ENCODE measurements at regions not wholly inside any gene's neighbourhood (a gene's known extent, or its start where the extent isn't known, plus 50 kb on each side); places are given as distances from the start of the nearest gene placed in this dataset.
"Not testable (repeated sequence)": the region's sequence is repeated elsewhere in the genome, so short reads cannot be mapped to it uniquely, and the experiment has no call there.

GRCh38 chr7:150107283-150107682, 215.9 kb upstream of the LRRC61 start:
- not testable (repeated sequence) for DNase-seq (ENCODE audit: low read depth)

DNA sequence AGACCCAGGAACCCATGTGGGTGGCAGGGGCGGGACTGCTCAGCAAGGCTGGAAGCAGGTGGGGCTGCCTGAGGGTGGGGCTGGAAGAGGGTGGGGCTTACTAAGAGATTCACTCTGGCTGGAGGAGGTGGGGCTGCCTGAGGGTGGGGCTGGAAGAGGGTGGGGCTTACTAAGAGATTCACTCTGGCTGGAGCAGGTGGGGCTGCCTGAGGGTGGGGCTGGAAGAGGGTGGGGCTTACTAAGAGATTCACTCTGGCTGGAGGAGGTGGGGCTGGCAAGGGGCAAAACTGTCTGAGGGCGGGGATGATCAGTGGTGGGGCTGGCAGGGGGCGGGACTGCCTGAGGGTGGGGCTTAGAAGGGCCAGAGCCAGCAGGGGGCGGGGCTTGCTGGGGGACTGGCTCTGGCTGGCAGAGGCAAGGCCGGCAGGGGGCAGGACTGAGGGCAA, 212.8 kb upstream of the LRRC61 start:
- DNase-seq (ENCODE audit: low read depth): not testable (repeated sequence)

- not testable (repeated sequence) for DNase-seq (ENCODE audit: low read depth)
These were observed 212.3 kb upstream of the LRRC61 start for GRCh38 chr7:150110882-150111281.

GRCh38 chr7:150111373-150112139, 211.6 kb upstream of the LRRC61 start:
- not testable (repeated sequence) for DNase-seq (ENCODE audit: low read depth)

GRCh38 chr7:150113301-150113700, 209.9 kb upstream of the LRRC61 start:
- not testable (repeated sequence) for DNase-seq (ENCODE audit: low read depth)

- not testable (repeated sequence) for DNase-seq (ENCODE audit: low read depth)
These were observed 208.6 kb upstream of the LRRC61 start for GRCh38 chr7:150114591-150114990.

GRCh38 chr7:150119966-150120365, 203.2 kb upstream of the LRRC61 start:
- DNase-seq (ENCODE audit: low read depth): not testable (repeated sequence)

DNA sequence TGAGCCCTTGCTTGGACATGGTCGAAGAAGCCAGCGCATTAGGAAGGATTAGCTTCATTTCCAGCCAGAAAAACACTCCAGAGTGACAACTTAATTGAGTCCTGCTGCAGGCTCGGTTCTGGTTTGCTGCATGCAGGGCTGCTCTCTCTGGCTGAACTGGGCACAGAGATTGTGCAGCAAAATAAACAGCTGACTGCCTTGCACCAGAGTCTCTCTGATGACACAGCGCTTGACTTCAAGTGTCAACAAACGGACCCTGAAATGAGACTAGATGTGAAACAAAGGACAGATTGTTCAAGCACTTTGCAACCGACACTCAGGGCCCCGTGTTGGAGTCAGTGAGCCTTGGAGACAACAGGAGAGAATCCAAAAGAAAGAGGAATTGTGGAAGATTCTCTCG, 197.3 kb upstream of the LRRC61 start:
- not testable (repeated sequence) for DNase-seq (ENCODE audit: low read depth)

GRCh38 chr7:150134451-150134850, 188.7 kb upstream of the LRRC61 start:
- DNase-seq (ENCODE audit: low read depth): not testable (repeated sequence)

GRCh38 chr7:150135620-150136190, 187.4 kb upstream of the LRRC61 start:
- not testable (repeated sequence) for DNase-seq (ENCODE audit: low read depth)

- not testable (repeated sequence) for DNase-seq (ENCODE audit: low read depth)
These were observed 183.3 kb upstream of the LRRC61 start for GRCh38 chr7:150139840-150140239.

DNA sequence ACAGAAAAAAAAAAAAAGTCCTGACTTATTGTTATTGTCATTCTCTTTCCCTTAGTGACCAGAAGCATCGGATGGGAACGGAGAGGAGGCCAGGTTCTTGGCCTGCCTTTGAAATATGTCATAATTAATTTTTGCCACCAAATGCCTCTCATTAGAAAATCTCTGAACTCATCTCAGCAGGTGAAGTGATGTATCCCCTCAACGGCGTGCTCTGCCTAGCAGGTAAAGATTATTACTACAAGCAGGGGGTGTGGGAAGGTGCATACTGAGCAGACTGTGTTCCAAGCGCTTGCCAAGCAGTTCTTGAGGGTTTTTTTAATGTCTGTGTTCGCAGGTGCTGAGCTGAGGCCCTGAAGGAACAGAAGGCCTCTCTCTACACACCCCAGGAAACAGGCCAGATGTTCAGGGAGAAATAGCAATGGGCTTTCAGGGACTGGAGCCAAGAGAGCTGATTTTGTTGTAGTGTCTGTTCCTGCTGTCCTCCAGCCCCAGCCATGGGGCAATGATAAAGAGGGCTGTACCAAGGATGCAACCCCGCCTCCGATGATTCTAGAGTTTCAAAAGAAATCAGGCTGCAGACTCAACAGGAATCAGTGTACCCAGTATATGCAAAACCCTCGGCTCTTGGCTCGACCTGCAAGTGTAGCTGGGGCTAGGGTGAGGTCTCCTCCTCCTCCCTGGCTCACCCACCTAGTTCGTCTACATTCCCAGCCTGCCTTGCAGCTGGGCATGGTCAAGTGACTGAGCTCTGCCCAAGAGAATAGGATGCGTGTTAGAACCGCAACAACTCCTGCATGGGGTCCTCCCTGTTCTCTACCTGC, 181.4 kb upstream of the LRRC61 start:
- not testable (repeated sequence) for DNase-seq (ENCODE audit: low read depth)

GRCh38 chr7:150146124-150146523, 177.0 kb upstream of the LRRC61 start:
- not testable (repeated sequence) for DNase-seq (ENCODE audit: low read depth)

DNA sequence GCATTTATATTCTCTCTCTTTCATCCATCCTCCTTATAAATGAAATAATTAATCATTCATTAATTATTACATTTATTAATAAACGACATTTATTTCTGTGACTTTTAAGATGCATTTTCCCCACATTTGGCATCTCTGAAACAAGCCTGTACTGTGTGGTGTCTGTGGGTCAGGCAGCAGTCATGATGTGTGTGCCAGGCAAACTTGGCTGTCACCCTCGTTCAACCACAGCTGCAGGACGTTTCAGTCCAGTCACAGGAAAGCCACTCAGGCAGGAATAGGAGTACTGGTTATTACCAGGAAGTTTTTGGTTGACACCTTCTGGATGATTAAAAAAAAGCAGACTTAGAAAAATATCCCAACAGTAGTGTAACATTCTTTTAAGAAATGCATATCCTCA, 175.6 kb upstream of the LRRC61 start:
- not testable (repeated sequence) for DNase-seq (ENCODE audit: low read depth)

- not testable (repeated sequence) for DNase-seq (ENCODE audit: low read depth)
These were observed 167.1 kb upstream of the LRRC61 start for GRCh38 chr7:150156015-150156414.

- not testable (repeated sequence) for DNase-seq (ENCODE audit: low read depth)
These were observed 164.5 kb upstream of the LRRC61 start for GRCh38 chr7:150158696-150159095.

GRCh38 chr7:150169515-150169914, 153.6 kb upstream of the LRRC61 start:
- not testable (repeated sequence) for DNase-seq (ENCODE audit: low read depth)

GRCh38 chr7:150169943-150170490, 153.1 kb upstream of the LRRC61 start:
- DNase-seq (ENCODE audit: low read depth): not testable (repeated sequence)

GRCh38 chr7:150183602-150184001, 139.6 kb upstream of the LRRC61 start:
- DNase-seq (ENCODE audit: low read depth): not testable (repeated sequence)

- not testable (repeated sequence) for DNase-seq (ENCODE audit: low read depth)
These were observed 133.2 kb upstream of the LRRC61 start for GRCh38 chr7:150189963-150190362.

DNA sequence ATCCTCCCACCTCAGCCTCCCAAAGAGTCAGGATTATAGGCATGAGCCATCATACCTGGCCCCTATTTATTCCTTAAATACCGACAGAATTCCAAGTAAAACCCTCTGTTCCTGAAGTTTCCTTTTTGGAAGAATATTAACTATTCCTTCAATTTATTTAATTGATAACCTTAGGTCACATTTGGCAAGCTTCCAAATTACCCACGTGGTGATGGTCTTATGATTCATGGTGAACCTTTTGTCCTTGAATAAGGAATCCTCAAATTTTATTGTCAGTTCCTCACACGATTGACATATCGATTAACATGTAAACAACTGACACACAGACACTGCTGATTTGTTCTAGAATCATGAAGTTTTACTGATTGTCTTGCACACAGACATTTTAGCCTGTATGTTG, 130.6 kb upstream of the LRRC61 start:
- not testable (repeated sequence) for DNase-seq (ENCODE audit: low read depth)

GRCh38 chr7:150193866-150194265, 129.3 kb upstream of the LRRC61 start:
- not testable (repeated sequence) for DNase-seq (ENCODE audit: low read depth)
